A673 (cell line): ENCODE measurements at regions not wholly inside any gene's neighbourhood (a gene's known extent, or its start where the extent isn't known, plus 50 kb on each side); places are given as distances from the start of the nearest gene placed in this dataset.

ENCODE experiments used
- EZH2 ChIP-seq: fragments of 200-600 bp; sonication (generic); IDR thresholded peaks from 2 replicates; pipeline ENCODE4 v1.6.1; 2017; ENCODE audit warnings: borderline replicate concordance, low read depth, mild to moderate bottlenecking, mixed read lengths, antibody characterized with exemption, low read length; ENCODE audit not compliant: poor library complexity, severe bottlenecking
- TF ChIP-seq, protein P1 (sequence below): fragments of 300-800, 200-600 bp; sonication (generic); conservative IDR thresholded peaks from 2 replicates; pipeline ENCODE4 v1.5.1; 2017; ENCODE audit warnings: low read depth, mild to moderate bottlenecking, antibody characterized with exemption, low read length, moderate library complexity, mixed read lengths

DNA sequence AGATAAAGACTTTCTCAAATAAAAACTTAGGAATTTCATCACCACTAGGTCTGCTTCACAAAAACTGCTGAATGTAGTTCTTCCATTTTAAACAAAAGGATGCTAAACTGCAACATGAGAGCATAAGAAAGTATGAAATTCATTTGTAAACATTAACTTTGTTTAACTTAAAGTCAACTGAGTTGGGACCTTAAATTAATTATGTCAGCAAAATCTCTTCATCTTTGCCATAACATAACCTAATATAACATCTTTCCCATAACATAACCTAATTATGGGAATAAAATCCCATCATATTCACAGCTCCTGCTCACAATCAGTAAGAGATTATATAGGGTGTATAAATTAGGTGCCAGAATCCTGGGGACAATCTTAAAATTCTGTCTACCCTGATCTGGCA, 78.8 kb upstream of the PCSK5 start:
- TF ChIP-seq, protein P1, sequence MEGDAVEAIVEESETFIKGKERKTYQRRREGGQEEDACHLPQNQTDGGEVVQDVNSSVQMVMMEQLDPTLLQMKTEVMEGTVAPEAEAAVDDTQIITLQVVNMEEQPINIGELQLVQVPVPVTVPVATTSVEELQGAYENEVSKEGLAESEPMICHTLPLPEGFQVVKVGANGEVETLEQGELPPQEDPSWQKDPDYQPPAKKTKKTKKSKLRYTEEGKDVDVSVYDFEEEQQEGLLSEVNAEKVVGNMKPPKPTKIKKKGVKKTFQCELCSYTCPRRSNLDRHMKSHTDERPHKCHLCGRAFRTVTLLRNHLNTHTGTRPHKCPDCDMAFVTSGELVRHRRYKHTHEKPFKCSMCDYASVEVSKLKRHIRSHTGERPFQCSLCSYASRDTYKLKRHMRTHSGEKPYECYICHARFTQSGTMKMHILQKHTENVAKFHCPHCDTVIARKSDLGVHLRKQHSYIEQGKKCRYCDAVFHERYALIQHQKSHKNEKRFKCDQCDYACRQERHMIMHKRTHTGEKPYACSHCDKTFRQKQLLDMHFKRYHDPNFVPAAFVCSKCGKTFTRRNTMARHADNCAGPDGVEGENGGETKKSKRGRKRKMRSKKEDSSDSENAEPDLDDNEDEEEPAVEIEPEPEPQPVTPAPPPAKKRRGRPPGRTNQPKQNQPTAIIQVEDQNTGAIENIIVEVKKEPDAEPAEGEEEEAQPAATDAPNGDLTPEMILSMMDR: no peak
- TF ChIP-seq EZH2: no peak
